ENCODE measurements at regions not wholly inside any gene's neighbourhood (a gene's known extent, or its start where the extent isn't known, plus 50 kb on each side); places are given as distances from the start of the nearest gene placed in this dataset.

GRCh38 chr6:113246186-113246585 lies 611.0 kb upstream of the MARCKS start:
- TF ChIP-seq POLR2A (IDR thresholded peaks at IDR 0.05) (no peak), CTCF (IDR thresholded peaks at IDR 0.05) (no peak)
